HG02981 (cell line): ENCODE measurements at regions not wholly inside any gene's neighbourhood (a gene's known extent, or its start where the extent isn't known, plus 50 kb on each side); places are given as distances from the start of the nearest gene placed in this dataset.
A peak's percentile ranks its signal among the peaks of the same experiment; 100 is the strongest.
"Not testable (repeated sequence)": the region's sequence is repeated elsewhere in the genome, so short reads cannot be mapped to it uniquely, and the experiment has no call there.

Experiments used
- ATAC-seq: cut with Tn5 transposase; IDR thresholded peaks from one replicate; pipeline ENCODE4 v1.9.1; 2021; ENCODE audit warnings: mild to moderate bottlenecking, moderate library complexity; ENCODE audit not compliant: unreplicated experiment

DNA sequence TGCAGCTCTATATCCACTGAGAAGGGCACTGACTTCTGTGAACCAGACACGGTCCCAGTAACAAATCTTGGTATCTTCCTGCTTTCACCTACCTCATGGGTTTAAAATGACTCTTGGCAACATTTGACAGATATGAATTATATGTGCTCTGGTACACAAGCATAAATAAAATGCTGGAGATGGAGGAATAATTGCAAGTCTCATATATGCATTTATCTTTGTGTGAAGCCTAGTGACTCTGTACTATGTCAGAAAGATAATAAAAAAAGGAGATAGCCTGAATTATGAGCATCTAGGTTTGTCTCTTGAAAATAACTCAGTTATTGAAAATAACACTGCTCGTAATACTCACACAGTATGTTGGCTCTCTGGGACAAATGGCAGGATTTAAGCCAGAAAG, 167.1 kb upstream of the CRBN start:
- ATAC-seq: no peak

GRCh38 chr3:3342141-3342540, 162.7 kb upstream of the CRBN start:
- ATAC-seq: no peak

GRCh38 chr3:3340965-3341895, 161.7 kb upstream of the CRBN start:
- no peak for ATAC-seq

GRCh38 chr3:3340526-3340925, 161.0 kb upstream of the CRBN start:
- no peak for ATAC-seq

GRCh38 chr3:3335903-3336302, 156.4 kb upstream of the CRBN start:
- ATAC-seq: no peak

DNA sequence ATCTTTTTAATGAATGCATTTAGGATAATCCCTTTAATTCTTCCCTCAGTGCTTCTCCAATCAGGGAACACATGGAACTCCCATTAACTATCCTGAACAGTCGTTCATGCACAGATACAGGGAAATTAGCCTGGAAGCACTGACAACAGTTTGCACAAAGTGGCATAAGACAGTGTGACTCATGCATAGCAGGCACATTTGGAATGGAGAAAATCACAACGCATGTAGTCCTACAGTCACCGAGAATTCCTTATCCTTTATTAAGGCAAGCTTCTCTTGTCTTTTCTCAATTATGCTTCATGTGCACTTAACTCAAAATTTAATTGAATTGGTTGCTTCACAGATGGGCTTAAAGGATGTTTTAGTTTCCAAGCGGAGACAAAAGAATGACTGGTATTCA, 155.0 kb upstream of the CRBN start:
- no peak for ATAC-seq

DNA sequence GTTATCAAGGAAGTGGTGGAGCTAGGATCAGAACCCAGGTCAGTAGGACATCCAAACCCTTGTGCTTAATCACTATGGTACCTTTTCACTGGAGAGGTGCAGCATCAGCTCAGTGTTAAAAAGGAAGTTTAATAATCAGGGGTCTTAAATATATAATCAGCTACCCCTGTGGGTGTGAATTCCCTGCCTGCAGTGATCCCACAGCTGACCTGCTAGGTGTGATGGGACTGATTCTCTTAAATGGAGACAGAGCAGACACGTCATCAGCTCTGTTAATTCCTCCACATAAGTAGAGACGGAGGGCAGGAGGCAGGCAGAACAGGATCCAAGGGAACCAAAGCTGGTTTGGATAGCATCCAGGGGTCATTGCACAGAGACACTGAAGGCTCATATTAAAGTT, 154.1 kb upstream of the CRBN start:
- no peak for ATAC-seq

DNA sequence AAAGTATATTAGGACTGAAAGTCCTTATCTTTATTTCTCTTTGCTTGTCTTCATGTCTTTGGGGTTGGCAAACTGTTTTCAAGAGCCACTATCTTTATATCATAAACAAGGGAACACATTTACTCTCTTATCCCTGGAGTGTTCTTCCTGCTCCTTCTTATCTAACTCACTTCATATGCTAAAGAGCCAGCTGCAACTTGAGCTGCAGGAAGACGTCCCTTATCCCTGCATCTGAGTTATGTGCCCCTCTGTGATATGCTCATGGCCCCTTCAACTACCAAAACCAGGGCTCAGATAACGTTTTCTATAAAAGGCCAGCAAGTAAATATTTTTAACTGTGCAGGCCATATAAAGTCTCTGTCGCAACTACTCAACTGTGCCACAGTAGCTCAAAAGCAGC, 137.0 kb upstream of the CRBN start:
- ATAC-seq: no peak

- no peak for ATAC-seq
These were observed 136.4 kb upstream of the CRBN start for GRCh38 chr3:3315846-3316245.

GRCh38 chr3:3309887-3310286, 130.4 kb upstream of the CRBN start:
- ATAC-seq: no peak

DNA sequence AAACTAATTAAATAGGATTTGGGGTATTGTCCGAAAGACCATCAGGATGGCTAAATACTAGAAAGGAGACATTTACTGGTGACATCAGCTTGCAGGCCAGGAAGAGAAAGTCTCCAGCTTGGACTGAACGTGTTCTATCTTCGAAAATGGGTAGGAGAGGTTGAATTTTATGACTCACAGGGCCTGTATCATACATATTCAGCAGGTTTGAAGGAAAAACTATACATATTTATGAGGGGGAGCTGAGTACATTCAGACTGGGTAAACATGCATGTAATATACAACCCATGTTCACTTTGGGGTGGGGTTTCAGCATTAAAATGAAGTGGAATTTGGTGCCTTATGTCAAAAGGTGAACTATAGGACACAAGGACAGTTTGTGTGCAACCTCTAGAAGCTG, 129.3 kb upstream of the CRBN start:
- no peak for ATAC-seq

GRCh38 chr3:3307491-3307890, 128.0 kb upstream of the CRBN start:
- ATAC-seq: no peak

- no peak for ATAC-seq
These were observed 126.3 kb upstream of the CRBN start for GRCh38 chr3:3305841-3306240.

DNA sequence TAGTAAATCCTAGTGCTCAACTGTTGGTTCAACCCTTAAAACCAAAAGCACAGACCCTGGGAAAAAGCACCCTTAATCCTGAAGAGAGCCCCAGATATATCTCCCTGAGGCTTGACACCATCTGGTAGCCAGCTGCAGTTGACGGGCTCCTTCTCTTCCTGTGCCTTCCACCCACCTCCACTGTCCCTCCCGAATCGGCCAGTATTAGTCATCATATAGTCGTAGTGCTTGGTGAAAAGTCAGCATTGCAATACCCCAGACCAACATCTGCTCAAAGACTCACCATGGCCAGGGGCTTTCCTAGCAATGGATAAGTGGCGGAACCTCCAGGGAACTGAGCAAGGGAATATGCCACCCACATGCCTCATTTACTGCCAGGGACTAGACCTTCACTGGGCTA, 125.6 kb upstream of the CRBN start:
- no peak for ATAC-seq

DNA sequence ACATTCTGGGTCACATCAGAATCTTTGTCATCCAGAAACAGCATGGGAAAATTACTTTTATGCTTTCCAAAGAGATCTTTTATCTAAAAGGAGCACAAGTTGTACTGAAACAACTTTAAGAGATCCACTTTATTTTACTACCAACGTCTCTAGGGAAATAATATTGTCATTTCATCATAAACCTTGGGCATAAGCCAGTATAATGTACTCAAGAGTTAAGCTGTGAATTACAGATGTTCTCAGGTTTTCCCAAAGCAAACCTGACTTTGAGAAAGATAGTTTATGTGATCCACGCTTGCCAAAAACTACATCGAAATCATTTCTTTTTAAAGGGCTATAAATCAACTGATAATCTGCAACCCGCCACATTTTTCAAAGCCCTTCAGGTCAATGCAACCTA, 124.1 kb upstream of the CRBN start:
- no peak for ATAC-seq

DNA sequence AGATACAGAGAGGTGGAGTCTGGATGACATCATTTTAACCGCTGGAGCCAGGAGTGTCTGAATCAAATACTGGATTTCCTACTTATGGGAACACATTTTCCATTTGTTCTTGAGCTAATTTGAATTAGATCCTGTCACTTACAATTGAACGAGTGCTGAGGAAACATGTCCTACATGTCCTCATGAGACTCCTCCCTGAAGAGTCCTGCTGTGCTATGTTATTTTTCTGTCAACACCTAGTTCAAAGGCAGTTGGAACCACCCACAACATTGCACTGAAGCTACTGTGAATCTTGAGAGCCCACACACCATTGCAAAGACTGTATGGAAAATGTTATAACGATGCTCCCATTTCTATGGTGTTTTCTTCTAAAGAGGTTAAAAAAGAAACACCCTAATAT, 123.5 kb upstream of the CRBN start:
- ATAC-seq: no peak

DNA sequence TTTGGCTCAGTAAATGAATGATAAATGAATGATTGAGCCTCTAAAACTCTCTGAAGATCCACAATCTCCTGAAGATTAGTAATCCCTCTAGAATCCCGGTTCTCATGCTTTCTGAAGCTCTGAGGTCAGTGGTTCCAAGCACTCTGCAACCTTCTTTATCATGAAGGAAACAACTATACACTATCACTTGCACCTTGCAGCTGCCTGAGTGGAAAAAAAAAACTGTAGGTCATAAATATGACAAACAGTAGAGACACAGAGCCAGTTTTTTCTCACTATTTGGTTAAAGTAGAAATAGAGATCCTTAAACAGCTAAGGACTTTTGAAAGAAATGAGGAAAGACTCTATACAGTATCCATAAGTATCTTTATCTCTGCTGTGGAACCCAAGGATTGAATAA, 122.0 kb upstream of the CRBN start:
- no peak for ATAC-seq

DNA sequence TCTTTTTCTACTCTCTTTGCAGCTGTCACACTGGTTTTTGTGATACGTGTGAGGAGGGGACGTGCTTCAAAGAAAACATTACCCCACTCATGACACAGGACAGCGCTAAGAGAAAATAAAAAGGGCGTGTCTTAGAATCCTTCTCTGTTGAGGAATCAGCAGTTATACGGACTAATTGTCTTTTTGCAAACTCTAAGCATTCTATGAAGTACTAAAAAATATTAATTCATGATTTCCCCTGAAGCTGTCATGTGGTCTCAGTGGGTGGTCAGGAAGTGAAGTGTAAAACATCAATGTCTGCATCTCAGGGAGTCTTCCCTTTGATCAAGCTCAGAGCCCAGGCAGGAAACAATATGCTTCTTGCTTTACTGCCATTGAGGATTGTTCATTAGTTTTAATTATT, 117.5 kb upstream of the CRBN start:
- ATAC-seq: no peak

GRCh38 chr3:3295586-3295985, 116.1 kb upstream of the CRBN start:
- no peak for ATAC-seq

GRCh38 chr3:3291756-3292283, 112.3 kb upstream of the CRBN start:
- not testable (repeated sequence) for ATAC-seq

GRCh38 chr3:3288255-3288654, 108.8 kb upstream of the CRBN start:
- ATAC-seq: no peak

DNA sequence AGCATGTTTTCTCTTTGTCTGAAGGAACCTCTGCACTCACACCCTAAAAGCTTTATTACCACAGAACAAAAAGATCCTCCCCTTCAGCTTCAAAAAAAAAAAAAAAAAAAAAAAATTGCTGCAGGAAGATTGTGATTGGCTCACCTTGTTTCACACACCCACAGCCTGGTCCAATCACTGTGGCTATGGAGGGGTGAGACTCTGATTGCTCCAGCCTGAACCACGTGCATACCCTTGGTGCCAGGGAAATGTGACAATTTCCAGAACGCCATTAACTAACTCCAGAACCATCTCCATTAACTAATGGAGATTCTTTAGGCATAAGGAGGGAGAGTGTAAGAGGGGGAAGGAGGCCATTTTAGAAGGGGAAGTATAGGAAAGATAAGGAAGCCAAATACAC, 106.5 kb upstream of the CRBN start:
- ATAC-seq: no peak

- peak; percentile 58 for ATAC-seq
These were observed 101.5 kb upstream of the CRBN start for GRCh38 chr3:3281024-3281423.
